Choroid plexus epithelial cell (primary cell): ENCODE measurements at regions not wholly inside any gene's neighbourhood (a gene's known extent, or its start where the extent isn't known, plus 50 kb on each side); places are given as distances from the start of the nearest gene placed in this dataset.

Source experiments
- DNase-seq: peaks from one replicate; pipeline ENCODE4 v3.0.0-alpha.2; 2010; ENCODE audit warnings: low read depth
- H3K4me3 ChIP-seq: 2 replicates; pipeline ENCODE4 v1.5.1; 2011; ENCODE audit warnings: low read depth, mild to moderate bottlenecking, control low read depth, low read length, moderate library complexity
- TF ChIP-seq, protein P1 (sequence below): conservative IDR thresholded peaks from 2 replicates; pipeline ENCODE4 v1.5.1; 2011; ENCODE audit warnings: low read depth, mild to moderate bottlenecking, control low read depth, inconsistent platforms, low read length, moderate library complexity

DNA sequence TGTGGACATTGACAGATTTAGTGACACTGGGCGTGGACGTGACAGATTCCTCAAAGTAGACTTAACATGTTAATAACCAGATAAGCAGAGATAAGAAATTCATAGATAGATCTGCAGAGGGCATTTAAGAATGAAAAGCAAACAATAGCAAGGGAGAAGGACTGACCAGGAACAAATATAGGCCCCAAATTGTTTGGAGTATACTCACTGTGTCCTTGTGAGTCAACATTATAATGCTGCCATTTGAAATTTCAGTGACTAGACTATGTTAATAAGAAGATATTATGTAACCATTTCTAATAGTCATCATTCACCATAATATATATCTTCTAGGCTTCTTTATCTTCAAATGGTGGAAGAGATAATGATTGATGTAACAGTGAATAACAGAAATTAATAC is 78.1 kb upstream of the SLC38A11 start:
- TF ChIP-seq, protein P1, sequence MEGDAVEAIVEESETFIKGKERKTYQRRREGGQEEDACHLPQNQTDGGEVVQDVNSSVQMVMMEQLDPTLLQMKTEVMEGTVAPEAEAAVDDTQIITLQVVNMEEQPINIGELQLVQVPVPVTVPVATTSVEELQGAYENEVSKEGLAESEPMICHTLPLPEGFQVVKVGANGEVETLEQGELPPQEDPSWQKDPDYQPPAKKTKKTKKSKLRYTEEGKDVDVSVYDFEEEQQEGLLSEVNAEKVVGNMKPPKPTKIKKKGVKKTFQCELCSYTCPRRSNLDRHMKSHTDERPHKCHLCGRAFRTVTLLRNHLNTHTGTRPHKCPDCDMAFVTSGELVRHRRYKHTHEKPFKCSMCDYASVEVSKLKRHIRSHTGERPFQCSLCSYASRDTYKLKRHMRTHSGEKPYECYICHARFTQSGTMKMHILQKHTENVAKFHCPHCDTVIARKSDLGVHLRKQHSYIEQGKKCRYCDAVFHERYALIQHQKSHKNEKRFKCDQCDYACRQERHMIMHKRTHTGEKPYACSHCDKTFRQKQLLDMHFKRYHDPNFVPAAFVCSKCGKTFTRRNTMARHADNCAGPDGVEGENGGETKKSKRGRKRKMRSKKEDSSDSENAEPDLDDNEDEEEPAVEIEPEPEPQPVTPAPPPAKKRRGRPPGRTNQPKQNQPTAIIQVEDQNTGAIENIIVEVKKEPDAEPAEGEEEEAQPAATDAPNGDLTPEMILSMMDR, result no peak
- H3K4me3 ChIP-seq, result no peak overlapping the region
- no peak for DNase-seq

DNA sequence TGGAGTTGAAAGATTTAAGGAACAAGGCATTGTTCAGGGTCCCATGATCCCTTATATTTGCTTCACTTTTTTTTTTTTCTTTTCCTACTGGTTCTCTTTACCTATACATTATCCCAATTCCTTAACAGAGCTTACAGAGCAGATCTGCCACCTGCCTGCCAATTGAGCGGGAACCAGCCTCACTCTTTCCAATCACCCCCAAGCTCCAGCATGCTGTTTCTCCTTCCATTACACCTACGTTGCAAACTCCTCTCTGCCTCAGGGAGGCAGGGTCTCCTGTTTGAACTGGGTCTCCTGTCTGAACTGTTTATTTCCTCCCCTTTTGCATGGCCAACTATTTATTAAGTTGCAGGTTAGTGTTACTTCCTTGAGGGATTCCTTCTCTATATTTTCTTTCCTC is 77.2 kb upstream of the SLC38A11 start:
- TF ChIP-seq, protein P1, result no peak
- no peak overlapping the region for H3K4me3 ChIP-seq
- no peak for DNase-seq

DNA sequence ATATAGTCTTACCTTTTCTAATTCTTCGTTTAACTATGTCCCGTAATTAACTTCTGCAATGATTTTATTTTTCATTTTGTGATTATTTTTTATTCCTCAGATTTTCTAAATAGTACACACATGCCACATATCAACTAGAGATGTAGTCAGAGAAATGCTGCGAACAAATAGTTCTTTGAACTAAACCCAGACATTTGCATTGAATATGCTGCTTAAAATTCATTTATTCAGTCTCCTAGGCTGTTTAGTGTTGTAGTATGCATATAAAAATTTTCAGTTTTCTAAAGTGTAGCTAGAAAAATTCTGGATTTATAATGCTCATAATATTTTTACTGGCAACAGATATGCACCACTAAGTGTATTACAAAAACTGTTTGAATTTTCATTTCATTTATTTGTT is 68.9 kb upstream of the SLC38A11 start:
- DNase-seq, result no peak
- H3K4me3 ChIP-seq, result no peak overlapping the region
- TF ChIP-seq, protein P1, result no peak

DNA sequence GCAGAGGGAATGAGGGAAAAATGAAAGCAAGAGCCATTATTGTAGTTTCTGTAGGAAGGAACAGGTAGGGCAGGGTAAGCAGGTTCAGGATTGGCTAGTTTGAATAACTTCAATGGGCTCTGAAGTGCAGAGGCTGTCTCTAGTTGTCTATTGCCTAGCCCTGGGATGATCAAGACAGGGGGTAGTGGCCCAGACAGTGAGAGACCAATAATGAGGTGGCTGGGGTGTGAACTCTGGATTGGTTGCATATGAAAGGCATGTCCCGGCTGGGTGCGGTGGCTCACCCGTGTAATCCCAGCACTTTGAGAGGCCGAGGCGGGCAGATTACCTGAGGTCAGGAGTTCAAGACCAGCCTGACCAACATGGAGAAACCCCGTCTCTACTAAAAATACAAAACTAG is 67.5 kb upstream of the SLC38A11 start:
- no peak for DNase-seq
- TF ChIP-seq, protein P1, result no peak
- H3K4me3 ChIP-seq, result no peak overlapping the region

DNA sequence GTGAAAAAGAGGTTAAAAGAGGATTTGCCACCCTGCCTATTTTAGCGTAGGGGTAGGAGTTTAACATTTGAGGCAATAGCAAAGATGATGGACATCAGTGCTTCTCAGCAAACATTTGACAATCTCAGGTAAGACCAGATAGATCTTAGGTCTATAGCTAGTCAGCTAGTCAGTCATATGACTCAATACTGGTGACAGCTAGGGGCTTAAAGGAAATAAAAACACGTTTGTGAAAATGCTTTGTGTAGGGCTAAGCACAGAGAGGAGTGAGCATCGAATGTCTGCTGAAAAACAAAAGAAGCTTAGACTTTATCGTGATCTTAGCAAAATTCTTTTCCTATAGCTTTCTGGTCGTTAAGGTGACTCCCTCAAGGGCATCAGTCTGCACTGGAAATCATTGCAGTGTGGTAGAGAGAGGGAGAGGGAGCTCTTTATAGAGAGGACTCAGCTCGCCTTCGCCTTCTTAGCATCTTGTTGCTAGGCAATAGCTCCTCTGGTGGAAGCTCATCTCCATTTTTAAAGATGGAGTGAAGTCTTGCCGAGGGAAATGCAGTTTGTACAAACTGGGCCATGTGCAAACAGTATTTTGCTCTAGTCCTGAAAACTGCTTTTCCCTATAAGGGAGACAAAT is 62.8 kb upstream of the SLC38A11 start:
- peak; percentile 16 for DNase-seq
- TF ChIP-seq, protein P1, result no peak
- no peak overlapping the region for H3K4me3 ChIP-seq

DNA sequence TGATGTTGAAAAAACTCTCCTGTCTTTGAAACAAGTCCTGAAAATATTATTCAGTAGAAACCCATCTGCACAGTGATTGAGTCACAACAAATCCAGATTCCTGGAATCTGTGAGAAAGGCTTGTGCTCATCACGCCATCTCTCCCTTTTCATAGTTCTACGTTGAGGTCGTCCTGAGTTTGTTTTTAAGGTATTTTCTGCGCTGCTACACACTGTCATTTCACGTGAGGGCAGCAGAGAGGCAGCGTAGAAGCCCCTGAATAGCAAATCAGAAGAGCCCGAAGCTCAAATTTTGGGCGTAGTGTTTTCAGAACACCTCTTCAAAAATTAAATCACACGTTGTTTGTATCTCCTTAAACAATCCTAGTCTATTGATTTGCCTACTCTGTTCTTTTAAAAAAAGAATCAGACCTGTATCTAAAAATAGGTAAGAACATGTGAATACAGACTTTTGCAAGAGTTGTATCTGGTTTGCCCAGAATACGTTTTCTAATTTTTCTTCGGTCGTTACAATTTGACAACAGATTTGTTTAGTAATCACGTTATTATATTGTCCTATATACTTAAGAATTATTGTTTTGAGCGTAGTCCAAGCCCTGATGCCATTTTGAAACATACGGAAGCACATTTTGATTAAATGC is 61.6 kb upstream of the SLC38A11 start:
- TF ChIP-seq, protein P1, result peak; percentile 83
- DNase-seq, result peak; percentile 63
- H3K4me3 ChIP-seq, result no peak overlapping the region

DNA sequence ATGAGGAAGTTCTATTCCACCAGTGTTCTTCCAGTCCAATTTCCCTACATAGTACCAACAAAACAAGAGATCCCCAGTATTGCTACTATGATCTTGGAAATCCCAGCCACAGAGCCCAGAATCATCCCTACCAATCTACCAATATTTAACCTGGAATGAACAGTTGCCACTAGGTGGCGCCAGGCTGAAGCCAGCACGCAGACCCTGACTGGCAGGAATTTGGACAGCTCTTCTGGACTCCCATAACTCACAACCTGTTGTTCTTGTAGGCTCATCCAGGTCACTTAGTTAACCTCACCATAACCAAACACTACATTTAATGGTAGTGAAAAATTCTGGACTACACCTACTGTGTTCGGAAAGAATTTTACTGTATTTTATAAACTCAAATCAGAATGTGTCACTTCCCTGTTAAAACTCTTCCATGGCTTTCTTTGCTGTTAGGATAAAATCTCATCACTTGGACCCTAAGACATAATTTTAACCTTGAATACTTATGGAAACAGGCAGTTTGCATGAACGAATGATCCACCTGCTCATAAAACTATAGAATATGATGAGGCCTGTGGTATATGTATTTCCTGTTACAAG is 59.8 kb upstream of the SLC38A11 start:
- TF ChIP-seq, protein P1, result peak; percentile 97
- no peak overlapping the region for H3K4me3 ChIP-seq
- peak; percentile 82 for DNase-seq
